ENCODE measurements at regions not wholly inside any gene's neighbourhood (a gene's known extent, or its start where the extent isn't known, plus 50 kb on each side); places are given as distances from the start of the nearest gene placed in this dataset.

DNA sequence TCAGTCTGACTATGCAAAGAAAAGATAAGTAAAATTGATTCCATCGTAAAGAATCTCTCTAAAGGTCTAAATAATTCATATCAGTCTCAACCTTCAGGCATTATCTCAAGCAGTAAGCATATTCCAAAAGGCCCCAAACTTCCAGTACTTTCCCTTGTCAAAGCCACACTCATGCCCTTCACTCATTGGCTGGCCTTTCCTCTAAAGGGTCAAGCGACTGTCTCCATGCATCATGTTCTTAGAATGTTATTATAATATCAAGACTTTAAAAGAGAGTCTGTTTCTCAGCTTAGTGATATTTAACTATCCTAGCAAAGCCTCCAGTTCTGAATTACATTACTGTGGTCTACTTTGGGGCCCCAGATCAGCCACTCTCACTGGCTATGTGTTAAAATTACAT lies 271.3 kb downstream of the MREG start:
- no peaks in the 10 kb centered on the region for H3K9me2 ChIP-seq (replicated peaks; ENCODE audit: low read depth, low read length)
- no peaks in the 10 kb centered on the region for H3K36me3 ChIP-seq (ENCODE audit: insufficient read depth, low read length)
- H3K9ac ChIP-seq (ENCODE audit: low read depth, low read length, poor library complexity, severe bottlenecking): no peak overlapping the region
- no peak overlapping the region for H3K4me2 ChIP-seq (ENCODE audit: low read depth, low read length, poor library complexity, severe bottlenecking)
- no peaks in the 10 kb centered on the region for H3K9me3 ChIP-seq (ENCODE audit: insufficient read depth, low read depth, low read length)
- no peak overlapping the region for H2AFZ ChIP-seq (ENCODE audit: low read length)
- H4K20me1 ChIP-seq (ENCODE audit: insufficient read depth, low read length, poor library complexity, severe bottlenecking): no peaks in the 10 kb centered on the region
- TF ChIP-seq, protein P1, sequence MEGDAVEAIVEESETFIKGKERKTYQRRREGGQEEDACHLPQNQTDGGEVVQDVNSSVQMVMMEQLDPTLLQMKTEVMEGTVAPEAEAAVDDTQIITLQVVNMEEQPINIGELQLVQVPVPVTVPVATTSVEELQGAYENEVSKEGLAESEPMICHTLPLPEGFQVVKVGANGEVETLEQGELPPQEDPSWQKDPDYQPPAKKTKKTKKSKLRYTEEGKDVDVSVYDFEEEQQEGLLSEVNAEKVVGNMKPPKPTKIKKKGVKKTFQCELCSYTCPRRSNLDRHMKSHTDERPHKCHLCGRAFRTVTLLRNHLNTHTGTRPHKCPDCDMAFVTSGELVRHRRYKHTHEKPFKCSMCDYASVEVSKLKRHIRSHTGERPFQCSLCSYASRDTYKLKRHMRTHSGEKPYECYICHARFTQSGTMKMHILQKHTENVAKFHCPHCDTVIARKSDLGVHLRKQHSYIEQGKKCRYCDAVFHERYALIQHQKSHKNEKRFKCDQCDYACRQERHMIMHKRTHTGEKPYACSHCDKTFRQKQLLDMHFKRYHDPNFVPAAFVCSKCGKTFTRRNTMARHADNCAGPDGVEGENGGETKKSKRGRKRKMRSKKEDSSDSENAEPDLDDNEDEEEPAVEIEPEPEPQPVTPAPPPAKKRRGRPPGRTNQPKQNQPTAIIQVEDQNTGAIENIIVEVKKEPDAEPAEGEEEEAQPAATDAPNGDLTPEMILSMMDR (conservative IDR thresholded peaks at IDR 0.05; ENCODE audit: low read length): no peak
- TF ChIP-seq EZH2phosphoT487 (IDR thresholded peaks at IDR 0.05; ENCODE audit: borderline replicate concordance): no peak
- H3K4me3 ChIP-seq (ENCODE audit: low read length, poor library complexity, severe bottlenecking): no peak overlapping the region
- no peaks in the 10 kb centered on the region for H3K27me3 ChIP-seq (ENCODE audit: insufficient read depth, low read length, poor library complexity, severe bottlenecking)
- H3K4me1 ChIP-seq (ENCODE audit: insufficient read depth, low read length, poor library complexity, severe bottlenecking): no peaks in the 10 kb centered on the region
- no peaks in the 10 kb centered on the region for H3F3A ChIP-seq (ENCODE audit: low read depth)
- H3K79me2 ChIP-seq (ENCODE audit: insufficient read depth, low read length): no peaks in the 10 kb centered on the region

GRCh38 chr2:215740071-215740470 lies 273.3 kb downstream of the MREG start:
- no peaks in the 10 kb centered on the region for H4K20me1 ChIP-seq (ENCODE audit: insufficient read depth, low read length, poor library complexity, severe bottlenecking)
- H3K4me2 ChIP-seq (ENCODE audit: low read depth, low read length, poor library complexity, severe bottlenecking): no peak overlapping the region
- H3K9me3 ChIP-seq (ENCODE audit: insufficient read depth, low read depth, low read length): no peaks in the 10 kb centered on the region
- no peaks in the 10 kb centered on the region for H3K9me2 ChIP-seq (replicated peaks; ENCODE audit: low read depth, low read length)
- H2AFZ ChIP-seq (ENCODE audit: low read length): no peak overlapping the region
- no peaks in the 10 kb centered on the region for H3F3A ChIP-seq (ENCODE audit: low read depth)
- no peak overlapping the region for H3K9ac ChIP-seq (ENCODE audit: low read depth, low read length, poor library complexity, severe bottlenecking)
- H3K4me3 ChIP-seq (ENCODE audit: low read length, poor library complexity, severe bottlenecking): no peak overlapping the region
- no peak for TF ChIP-seq EZH2phosphoT487 (IDR thresholded peaks at IDR 0.05; ENCODE audit: borderline replicate concordance)
- TF ChIP-seq, protein P1 (conservative IDR thresholded peaks at IDR 0.05; ENCODE audit: low read length): no peak
- H3K27me3 ChIP-seq (ENCODE audit: insufficient read depth, low read length, poor library complexity, severe bottlenecking): no peaks in the 10 kb centered on the region
- no peaks in the 10 kb centered on the region for H3K36me3 ChIP-seq (ENCODE audit: insufficient read depth, low read length)
- no peaks in the 10 kb centered on the region for H3K4me1 ChIP-seq (ENCODE audit: insufficient read depth, low read length, poor library complexity, severe bottlenecking)
- no peaks in the 10 kb centered on the region for H3K79me2 ChIP-seq (ENCODE audit: insufficient read depth, low read length)

- H3K36me3 ChIP-seq (ENCODE audit: insufficient read depth, low read length): no peaks in the 10 kb centered on the region
- TF ChIP-seq, protein P1 (conservative IDR thresholded peaks at IDR 0.05; ENCODE audit: low read length): no peak
- TF ChIP-seq EZH2phosphoT487 (IDR thresholded peaks at IDR 0.05; ENCODE audit: borderline replicate concordance): no peak
- no peak overlapping the region for H2AFZ ChIP-seq (ENCODE audit: low read length)
- no peaks in the 10 kb centered on the region for H3K4me1 ChIP-seq (ENCODE audit: insufficient read depth, low read length, poor library complexity, severe bottlenecking)
- no peaks in the 10 kb centered on the region for H3K9me3 ChIP-seq (ENCODE audit: insufficient read depth, low read depth, low read length)
- no peaks in the 10 kb centered on the region for H3F3A ChIP-seq (ENCODE audit: low read depth)
- H3K9me2 ChIP-seq (replicated peaks; ENCODE audit: low read depth, low read length): no peaks in the 10 kb centered on the region
- no peaks in the 10 kb centered on the region for H4K20me1 ChIP-seq (ENCODE audit: insufficient read depth, low read length, poor library complexity, severe bottlenecking)
- no peaks in the 10 kb centered on the region for H3K27me3 ChIP-seq (ENCODE audit: insufficient read depth, low read length, poor library complexity, severe bottlenecking)
- H3K79me2 ChIP-seq (ENCODE audit: insufficient read depth, low read length): no peaks in the 10 kb centered on the region
- H3K9ac ChIP-seq (ENCODE audit: low read depth, low read length, poor library complexity, severe bottlenecking): no peak overlapping the region
- H3K4me3 ChIP-seq (ENCODE audit: low read length, poor library complexity, severe bottlenecking): no peak overlapping the region
- no peak overlapping the region for H3K4me2 ChIP-seq (ENCODE audit: low read depth, low read length, poor library complexity, severe bottlenecking)
Measured at GRCh38 chr2:215738351-215738750, 275.0 kb downstream of the MREG start.
